ENCODE measurements at regions not wholly inside any gene's neighbourhood (a gene's known extent, or its start where the extent isn't known, plus 50 kb on each side); places are given as distances from the start of the nearest gene placed in this dataset.

DNA sequence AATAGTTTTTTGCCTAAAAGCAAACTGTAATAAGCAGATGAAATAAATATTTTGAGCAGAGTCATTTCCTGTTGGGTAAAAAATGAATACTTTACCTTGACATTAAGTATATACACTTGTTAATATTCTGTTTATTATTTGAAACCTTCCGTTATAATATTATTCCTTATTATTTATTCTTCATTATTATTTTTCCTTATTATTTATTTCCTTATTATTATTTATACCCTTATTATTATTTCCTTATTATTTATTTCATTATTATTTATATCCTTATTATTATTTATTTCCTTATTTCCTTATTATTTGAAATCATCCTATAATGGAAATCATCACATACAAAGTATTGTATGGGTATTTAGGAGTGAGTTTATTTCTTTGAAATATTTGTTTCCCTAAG, 232.2 kb upstream of the RBBP8 start:
- TF ChIP-seq HEYL (CRISPR knock-in tag; IDR thresholded peaks at IDR 0.05) (no peak), FOSB (CRISPR knock-in tag; IDR thresholded peaks at IDR 0.05) (no peak), EP300 (IDR thresholded peaks at IDR 0.05) (no peak), ZSCAN20 (CRISPR knock-in tag; IDR thresholded peaks at IDR 0.05) (no peak), RNF2 (IDR thresholded peaks at IDR 0.05; ENCODE audit: borderline replicate concordance, low read depth) (no peak), NR3C1 (IDR thresholded peaks at IDR 0.05) (no peak)
- TF ChIP-seq, protein P1, sequence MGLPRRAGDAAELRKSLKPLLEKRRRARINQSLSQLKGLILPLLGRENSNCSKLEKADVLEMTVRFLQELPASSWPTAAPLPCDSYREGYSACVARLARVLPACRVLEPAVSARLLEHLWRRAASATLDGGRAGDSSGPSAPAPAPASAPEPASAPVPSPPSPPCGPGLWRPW (IDR thresholded peaks at IDR 0.05): no peak
- CTCF ChIA-PET: no interaction called here
- WGBS (ENCODE audit: missing lambda C conversion rate): 85% methylated on average over 1 of the region's 1 CpG

DNA sequence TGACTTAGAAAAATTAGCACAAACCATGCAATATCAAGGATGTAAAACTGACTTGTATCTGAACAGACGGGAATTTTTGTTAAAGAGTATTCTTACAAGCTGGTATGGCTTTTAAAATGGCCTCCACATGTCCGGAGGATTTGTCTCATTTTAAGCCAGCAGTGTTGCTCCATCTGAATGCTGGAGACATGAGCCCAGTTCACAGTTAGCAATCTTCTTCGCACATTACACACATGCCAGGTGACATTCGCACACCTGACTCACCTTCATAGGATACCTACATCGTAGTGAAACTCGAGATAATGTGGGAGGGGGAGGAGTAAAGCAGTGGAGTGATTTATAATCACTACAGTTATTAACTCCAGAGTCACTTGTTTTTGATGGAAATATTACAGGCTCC, 231.8 kb upstream of the RBBP8 start:
- peaks cover 21% of the 10 kb centered on the region for H3K4me1 ChIP-seq
- 85% methylated on average over 6 of the region's 6 CpGs for WGBS (ENCODE audit: missing lambda C conversion rate)
- no peaks in the 10 kb centered on the region for H3K9me3 ChIP-seq
- H3K4me3 ChIP-seq: no peak overlapping the region
- ChIA-PET POLR2A (no interaction called here), CTCF (no interaction called here)
- no peak for TF ChIP-seq KDM1A (IDR thresholded peaks at IDR 0.05; ENCODE audit: low read depth)
- TF ChIP-seq, protein P2, sequence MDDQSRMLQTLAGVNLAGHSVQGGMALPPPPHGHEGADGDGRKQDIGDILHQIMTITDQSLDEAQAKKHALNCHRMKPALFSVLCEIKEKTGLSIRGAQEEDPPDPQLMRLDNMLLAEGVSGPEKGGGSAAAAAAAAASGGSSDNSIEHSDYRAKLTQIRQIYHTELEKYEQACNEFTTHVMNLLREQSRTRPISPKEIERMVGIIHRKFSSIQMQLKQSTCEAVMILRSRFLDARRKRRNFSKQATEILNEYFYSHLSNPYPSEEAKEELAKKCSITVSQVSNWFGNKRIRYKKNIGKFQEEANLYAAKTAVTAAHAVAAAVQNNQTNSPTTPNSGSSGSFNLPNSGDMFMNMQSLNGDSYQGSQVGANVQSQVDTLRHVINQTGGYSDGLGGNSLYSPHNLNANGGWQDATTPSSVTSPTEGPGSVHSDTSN (IDR thresholded peaks at IDR 0.05): no peak
- TF ChIP-seq, protein P3, sequence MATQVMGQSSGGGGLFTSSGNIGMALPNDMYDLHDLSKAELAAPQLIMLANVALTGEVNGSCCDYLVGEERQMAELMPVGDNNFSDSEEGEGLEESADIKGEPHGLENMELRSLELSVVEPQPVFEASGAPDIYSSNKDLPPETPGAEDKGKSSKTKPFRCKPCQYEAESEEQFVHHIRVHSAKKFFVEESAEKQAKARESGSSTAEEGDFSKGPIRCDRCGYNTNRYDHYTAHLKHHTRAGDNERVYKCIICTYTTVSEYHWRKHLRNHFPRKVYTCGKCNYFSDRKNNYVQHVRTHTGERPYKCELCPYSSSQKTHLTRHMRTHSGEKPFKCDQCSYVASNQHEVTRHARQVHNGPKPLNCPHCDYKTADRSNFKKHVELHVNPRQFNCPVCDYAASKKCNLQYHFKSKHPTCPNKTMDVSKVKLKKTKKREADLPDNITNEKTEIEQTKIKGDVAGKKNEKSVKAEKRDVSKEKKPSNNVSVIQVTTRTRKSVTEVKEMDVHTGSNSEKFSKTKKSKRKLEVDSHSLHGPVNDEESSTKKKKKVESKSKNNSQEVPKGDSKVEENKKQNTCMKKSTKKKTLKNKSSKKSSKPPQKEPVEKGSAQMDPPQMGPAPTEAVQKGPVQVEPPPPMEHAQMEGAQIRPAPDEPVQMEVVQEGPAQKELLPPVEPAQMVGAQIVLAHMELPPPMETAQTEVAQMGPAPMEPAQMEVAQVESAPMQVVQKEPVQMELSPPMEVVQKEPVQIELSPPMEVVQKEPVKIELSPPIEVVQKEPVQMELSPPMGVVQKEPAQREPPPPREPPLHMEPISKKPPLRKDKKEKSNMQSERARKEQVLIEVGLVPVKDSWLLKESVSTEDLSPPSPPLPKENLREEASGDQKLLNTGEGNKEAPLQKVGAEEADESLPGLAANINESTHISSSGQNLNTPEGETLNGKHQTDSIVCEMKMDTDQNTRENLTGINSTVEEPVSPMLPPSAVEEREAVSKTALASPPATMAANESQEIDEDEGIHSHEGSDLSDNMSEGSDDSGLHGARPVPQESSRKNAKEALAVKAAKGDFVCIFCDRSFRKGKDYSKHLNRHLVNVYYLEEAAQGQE (IDR thresholded peaks at IDR 0.05): no peak
- TF ChIP-seq RARB (CRISPR knock-in tag; IDR thresholded peaks at IDR 0.05): no peak
- no peak for TF ChIP-seq ZC3H11A (IDR thresholded peaks at IDR 0.05)
- 0 out of 6 replicates have a peak overlapping the region, but pooled peaks of 1 of the 2 experiments have one; percentile 26 for H3K27ac ChIP-seq
- no peak for DNase-seq (ENCODE audit: low read depth in 1 of 2, low spot score in 1 of 2)
- FAIRE-seq: no peak
- no peak for ATAC-seq
- no peak overlapping the region for H3K4me2 ChIP-seq

More for the DNA sequence above, 232.2 kb upstream of the RBBP8 start:
- ATAC-seq: no peak
- Histone ChIP-seq H3K9me3 (no peaks in the 10 kb centered on the region), H3K27ac (no peak overlapping the region), H3K4me2 (no peak overlapping the region), H3K4me1 (peaks cover 22% of the 10 kb centered on the region), H3K4me3 (no peak overlapping the region)
- DNase-seq (ENCODE audit: low read depth in 1 of 2, low spot score in 1 of 2): no peak
- POLR2A ChIA-PET: no interaction called here
- no peak for FAIRE-seq

DNA sequence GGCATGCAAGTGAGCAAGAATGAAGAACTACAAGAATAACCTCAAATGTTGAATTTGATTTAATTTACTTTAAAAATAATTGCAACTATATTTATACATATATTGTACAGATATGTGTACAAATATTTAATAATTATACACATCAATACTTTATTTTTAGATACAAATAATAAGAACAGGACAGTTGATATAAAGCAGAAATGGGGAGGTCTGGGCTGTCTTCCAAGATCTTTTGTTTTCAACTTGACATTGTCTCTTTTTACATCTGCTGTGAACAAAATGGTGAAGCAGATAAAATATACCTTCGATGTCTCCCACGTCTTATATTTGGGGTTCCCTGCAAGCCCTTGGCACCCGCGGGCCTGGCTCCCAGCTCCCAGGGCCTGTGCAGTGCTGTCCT, 231.3 kb upstream of the RBBP8 start:
- Histone ChIP-seq H3K4me1 (peaks cover 21% of the 10 kb centered on the region), H3K27ac (peak overlapping the region in 1 of 2 experiments; percentile 58; a peak in 3 of 6 replicates), H3K9me3 (no peaks in the 10 kb centered on the region), H3K4me2 (no peak overlapping the region), H3K4me3 (no peak overlapping the region)
- FAIRE-seq (no peak), ATAC-seq (no peak), DNase-seq (ENCODE audit: low read depth in 1 of 2, low spot score in 1 of 2) (no peak)
- no peak for TF ChIP-seq TP53 (CRISPR knock-in tag; IDR thresholded peaks at IDR 0.05)
- TF ChIP-seq, protein P4, sequence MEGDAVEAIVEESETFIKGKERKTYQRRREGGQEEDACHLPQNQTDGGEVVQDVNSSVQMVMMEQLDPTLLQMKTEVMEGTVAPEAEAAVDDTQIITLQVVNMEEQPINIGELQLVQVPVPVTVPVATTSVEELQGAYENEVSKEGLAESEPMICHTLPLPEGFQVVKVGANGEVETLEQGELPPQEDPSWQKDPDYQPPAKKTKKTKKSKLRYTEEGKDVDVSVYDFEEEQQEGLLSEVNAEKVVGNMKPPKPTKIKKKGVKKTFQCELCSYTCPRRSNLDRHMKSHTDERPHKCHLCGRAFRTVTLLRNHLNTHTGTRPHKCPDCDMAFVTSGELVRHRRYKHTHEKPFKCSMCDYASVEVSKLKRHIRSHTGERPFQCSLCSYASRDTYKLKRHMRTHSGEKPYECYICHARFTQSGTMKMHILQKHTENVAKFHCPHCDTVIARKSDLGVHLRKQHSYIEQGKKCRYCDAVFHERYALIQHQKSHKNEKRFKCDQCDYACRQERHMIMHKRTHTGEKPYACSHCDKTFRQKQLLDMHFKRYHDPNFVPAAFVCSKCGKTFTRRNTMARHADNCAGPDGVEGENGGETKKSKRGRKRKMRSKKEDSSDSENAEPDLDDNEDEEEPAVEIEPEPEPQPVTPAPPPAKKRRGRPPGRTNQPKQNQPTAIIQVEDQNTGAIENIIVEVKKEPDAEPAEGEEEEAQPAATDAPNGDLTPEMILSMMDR (IDR thresholded peaks at IDR 0.05): no peak
- TF ChIP-seq NFE2L2 (conservative IDR thresholded peaks at IDR 0.05; ENCODE audit: low read length): no peak
- TF ChIP-seq PHF8 (IDR thresholded peaks at IDR 0.05; ENCODE audit: borderline replicate concordance, low read depth): no peak
- TF ChIP-seq BHLHE40 (IDR thresholded peaks at IDR 0.05; ENCODE audit: low read depth, low read length): no peak
- no peak for TF ChIP-seq HOXA7 (CRISPR knock-in tag; IDR thresholded peaks at IDR 0.05)
- ChIA-PET CTCF (no interaction called here), POLR2A (no interaction called here)
- 96% methylated on average over 4 of the region's 4 CpGs for WGBS (ENCODE audit: missing lambda C conversion rate)
